SK-N-MC (cell line): ENCODE measurements at regions not wholly inside any gene's neighbourhood (a gene's known extent, or its start where the extent isn't known, plus 50 kb on each side); places are given as distances from the start of the nearest gene placed in this dataset.

Experiments
- DNase-seq: peaks from one replicate; pipeline ENCODE4 v3.0.0-alpha.2; 2011; ENCODE audit warnings: low read depth, low spot score
- H3K27ac ChIP-seq: fragments of 200-600 bp; sonication (generic); 2 replicates; pipeline ENCODE4 v1.5.1; 2016; ENCODE audit warnings: mixed run types
- H3K36me3 ChIP-seq: fragments of 200-600 bp; sonication (generic); 2 replicates; pipeline ENCODE4 v1.6.1; 2017; ENCODE audit warnings: antibody characterized with exemption, low read length, mixed read lengths; ENCODE audit not compliant: insufficient read depth
- H3K4me3 ChIP-seq: fragments of 200-600 bp; sonication (generic); 2 replicates; pipeline ENCODE4 v1.5.1; 2016
- H3K9ac ChIP-seq: fragments of 200-600 bp; sonication (generic); 2 replicates; pipeline ENCODE4 v1.8.0; 2017; ENCODE audit warnings: mixed run types, mixed read lengths; ENCODE audit not compliant: insufficient read length
- H3K9me3 ChIP-seq: fragments of 200-600 bp; sonication (generic); 2 replicates; pipeline ENCODE4 v1.6.1; 2017; ENCODE audit warnings: low read depth, mild to moderate bottlenecking, antibody characterized with exemption, low read length, moderate library complexity, mixed read lengths
- EZH2 ChIP-seq: fragments of 200-600 bp; sonication (generic); IDR thresholded peaks from one replicate; pipeline ENCODE4 v1.6.1; 2017; ENCODE audit warnings: antibody characterized with exemption
- FOXP2 ChIP-seq: optimal IDR thresholded peaks from 2 replicates; pipeline ENCODE3; 2011; ENCODE audit warnings: mild to moderate bottlenecking, moderate library complexity; ENCODE audit not compliant: insufficient read depth; ENCODE audit errors: extremely low read length, control extremely low read depth
- POLR2AphosphoS5 ChIP-seq: IDR thresholded peaks from 2 replicates; pipeline ENCODE4 v1.6.1; 2012; ENCODE audit warnings: mild to moderate bottlenecking, low read depth, low read length, borderline replicate concordance

- H3K9ac ChIP-seq = no peak overlapping the region
- TF ChIP-seq FOXP2 (no peak), POLR2AphosphoS5 (no peak), EZH2 (no peak)
- no peaks in the 10 kb centered on the region for H3K9me3 ChIP-seq
- no peak overlapping the region for H3K27ac ChIP-seq
- DNase-seq = no peak
- H3K36me3 ChIP-seq = no peaks in the 10 kb centered on the region
- H3K4me3 ChIP-seq = no peak overlapping the region
Observed at GRCh38 chr2:207304761-207305160, 139.0 kb upstream of the KLF7 start.

GRCh38 chr2:207308519-207309224 is 142.9 kb upstream of the KLF7 start:
- Histone ChIP-seq H3K27ac (no peak overlapping the region), H3K36me3 (no peaks in the 10 kb centered on the region), H3K9ac (no peak overlapping the region), H3K4me3 (no peak overlapping the region), H3K9me3 (no peaks in the 10 kb centered on the region)
- DNase-seq = no peak
- TF ChIP-seq FOXP2 (no peak), POLR2AphosphoS5 (no peak), EZH2 (no peak)

GRCh38 chr2:207311316-207312005 is 145.7 kb upstream of the KLF7 start:
- TF ChIP-seq POLR2AphosphoS5 = no peak
- Histone ChIP-seq H3K9me3 (no peaks in the 10 kb centered on the region), H3K36me3 (no peaks in the 10 kb centered on the region), H3K27ac (no peak overlapping the region), H3K4me3 (no peak overlapping the region), H3K9ac (no peak overlapping the region)
- DNase-seq = no peak

- Histone ChIP-seq H3K36me3 (no peaks in the 10 kb centered on the region), H3K9ac (no peak overlapping the region), H3K27ac (no peak overlapping the region), H3K9me3 (no peaks in the 10 kb centered on the region), H3K4me3 (no peak overlapping the region)
- no peak for DNase-seq
- no peak for TF ChIP-seq POLR2AphosphoS5
- TF ChIP-seq FOXP2 = no peak
- no peak for TF ChIP-seq EZH2
Observed at GRCh38 chr2:207312006-207312356, 146.2 kb upstream of the KLF7 start.

GRCh38 chr2:207313947-207314346 is 148.2 kb upstream of the KLF7 start:
- H3K9ac ChIP-seq = no peak overlapping the region
- H3K4me3 ChIP-seq = no peak overlapping the region
- no peaks in the 10 kb centered on the region for H3K9me3 ChIP-seq
- no peaks in the 10 kb centered on the region for H3K36me3 ChIP-seq
- DNase-seq = no peak
- H3K27ac ChIP-seq = no peak overlapping the region
- no peak for TF ChIP-seq EZH2
- no peak for TF ChIP-seq FOXP2
- TF ChIP-seq POLR2AphosphoS5 = no peak

GRCh38 chr2:207315131-207315530 is 149.4 kb upstream of the KLF7 start:
- H3K9me3 ChIP-seq = no peaks in the 10 kb centered on the region
- no peak overlapping the region for H3K4me3 ChIP-seq
- no peaks in the 10 kb centered on the region for H3K36me3 ChIP-seq
- no peak overlapping the region for H3K27ac ChIP-seq
- TF ChIP-seq POLR2AphosphoS5 (no peak), FOXP2 (no peak), EZH2 (no peak)
- no peak overlapping the region for H3K9ac ChIP-seq
- DNase-seq = no peak

- Histone ChIP-seq H3K9me3 (no peaks in the 10 kb centered on the region), H3K27ac (no peak overlapping the region), H3K4me3 (no peak overlapping the region), H3K9ac (no peak overlapping the region), H3K36me3 (no peaks in the 10 kb centered on the region)
- DNase-seq = no peak
- no peak for TF ChIP-seq FOXP2
- no peak for TF ChIP-seq EZH2
- no peak for TF ChIP-seq POLR2AphosphoS5
Observed at GRCh38 chr2:207316484-207316883, 150.7 kb upstream of the KLF7 start.

GRCh38 chr2:207316906-207317305 is 151.2 kb upstream of the KLF7 start:
- TF ChIP-seq EZH2 (no peak), POLR2AphosphoS5 (no peak), FOXP2 (no peak)
- Histone ChIP-seq H3K9ac (no peak overlapping the region), H3K4me3 (no peak overlapping the region), H3K36me3 (no peaks in the 10 kb centered on the region), H3K27ac (no peak overlapping the region), H3K9me3 (no peaks in the 10 kb centered on the region)
- DNase-seq = no peak

- H3K9ac ChIP-seq = no peak overlapping the region
- no peaks in the 10 kb centered on the region for H3K9me3 ChIP-seq
- no peak overlapping the region for H3K4me3 ChIP-seq
- H3K27ac ChIP-seq = no peak overlapping the region
- H3K36me3 ChIP-seq = no peaks in the 10 kb centered on the region
- DNase-seq = no peak
- TF ChIP-seq EZH2 (no peak), POLR2AphosphoS5 (no peak), FOXP2 (no peak)
Observed at GRCh38 chr2:207317378-207317984, 151.7 kb upstream of the KLF7 start.
